GM18498 (cell line): ENCODE measurements at regions not wholly inside any gene's neighbourhood (a gene's known extent, or its start where the extent isn't known, plus 50 kb on each side); places are given as distances from the start of the nearest gene placed in this dataset.
"Not testable (repeated sequence)": the region's sequence is repeated elsewhere in the genome, so short reads cannot be mapped to it uniquely, and the experiment has no call there.

ENCODE experiments used
- ATAC-seq: cut with Tn5 transposase; IDR thresholded peaks from one replicate; pipeline ENCODE4 v1.9.1; 2021; ENCODE audit warnings: mild to moderate bottlenecking, moderate library complexity; ENCODE audit not compliant: unreplicated experiment

GRCh38 chr11:43168241-43168640, 143.6 kb upstream of the API5 start:
- not testable (repeated sequence) for ATAC-seq

- no peak for ATAC-seq
These were observed 139.3 kb upstream of the API5 start for GRCh38 chr11:43172477-43172876.

GRCh38 chr11:43177975-43178374, 133.8 kb upstream of the API5 start:
- ATAC-seq = no peak

- ATAC-seq = not testable (repeated sequence)
These were observed 117.3 kb upstream of the API5 start for GRCh38 chr11:43194459-43194858.

GRCh38 chr11:43197379-43197778, 114.4 kb upstream of the API5 start:
- no peak for ATAC-seq

GRCh38 chr11:43200031-43200430, 111.8 kb upstream of the API5 start:
- no peak for ATAC-seq

GRCh38 chr11:43212279-43212678, 99.5 kb upstream of the API5 start:
- ATAC-seq = no peak

GRCh38 chr11:43214471-43214870, 97.3 kb upstream of the API5 start:
- no peak for ATAC-seq

- no peak for ATAC-seq
These were observed 93.9 kb upstream of the API5 start for GRCh38 chr11:43217849-43218248.

GRCh38 chr11:43222215-43222614, 89.6 kb upstream of the API5 start:
- no peak for ATAC-seq

GRCh38 chr11:43223026-43223425, 88.8 kb upstream of the API5 start:
- no peak for ATAC-seq

GRCh38 chr11:43234881-43235280, 76.9 kb upstream of the API5 start:
- ATAC-seq = no peak

GRCh38 chr11:43238341-43238740, 73.5 kb upstream of the API5 start:
- ATAC-seq = no peak

GRCh38 chr11:43239791-43240190, 72.0 kb upstream of the API5 start:
- ATAC-seq = no peak

GRCh38 chr11:43242401-43242800, 69.4 kb upstream of the API5 start:
- no peak for ATAC-seq

- ATAC-seq = no peak
These were observed 67.9 kb upstream of the API5 start for GRCh38 chr11:43243927-43244326.

GRCh38 chr11:43245466-43245865, 66.3 kb upstream of the API5 start:
- ATAC-seq = no peak

- ATAC-seq = no peak
These were observed 61.5 kb upstream of the API5 start for GRCh38 chr11:43250309-43250708.

GRCh38 chr11:43261775-43262174, 50.0 kb upstream of the API5 start:
- no peak for ATAC-seq
